ENCODE measurements at regions not wholly inside any gene's neighbourhood (a gene's known extent, or its start where the extent isn't known, plus 50 kb on each side); places are given as distances from the start of the nearest gene placed in this dataset.

GRCh38 chr2:42879913-42880737 is 87.7 kb upstream of the HAAO start:
- no peak for TF ChIP-seq POLR2AphosphoS5 (IDR thresholded peaks at IDR 0.05; ENCODE audit: low read depth, low read length)
- TF ChIP-seq REST (IDR thresholded peaks at IDR 0.05; ENCODE audit: insufficient read depth in 1 of 2, low read depth in 2 of 2, low read length in 2 of 2) = no peak

Measured in PFSK-1 (cell line).